ENCODE measurements at regions not wholly inside any gene's neighbourhood (a gene's known extent, or its start where the extent isn't known, plus 50 kb on each side); places are given as distances from the start of the nearest gene placed in this dataset.

DNA sequence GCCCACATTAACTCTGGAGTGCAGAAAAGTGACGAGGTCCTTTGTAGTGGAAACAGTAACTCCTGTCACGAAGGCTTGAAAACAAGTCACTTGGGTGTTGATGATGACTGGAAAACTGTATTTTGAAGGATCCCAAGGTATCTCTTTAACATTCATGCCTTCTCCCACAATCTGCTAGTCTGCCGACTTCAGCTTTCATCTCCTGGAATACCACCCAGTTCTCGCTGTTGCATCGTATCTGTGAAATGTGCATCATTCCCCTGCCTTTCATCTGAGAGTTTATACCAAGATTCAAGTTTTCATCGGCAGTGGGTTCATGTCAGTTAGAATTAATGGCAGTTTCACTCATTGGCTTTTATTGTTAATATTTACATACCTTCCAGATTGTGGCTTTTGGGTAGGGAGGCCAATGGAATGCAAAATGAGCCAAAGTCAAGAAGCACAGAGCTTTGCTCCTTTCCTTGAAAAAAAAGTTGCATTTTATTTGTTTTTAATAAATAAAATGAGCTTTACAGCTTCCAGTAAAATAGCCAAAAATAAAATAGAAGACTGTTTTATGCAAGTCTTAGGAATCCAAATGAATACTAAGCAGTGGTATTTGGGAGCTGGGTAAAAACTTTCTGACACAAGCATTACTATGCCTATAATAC is 575.2 kb upstream of the WWC1 start:
- Histone ChIP-seq H3K27ac (no peak overlapping the region), H3K36me3 (no peaks in the 10 kb centered on the region), H3K4me3 (no peak overlapping the region), H3K9me3 (no peaks in the 10 kb centered on the region), H3K4me1 (no peaks in the 10 kb centered on the region), H3K27me3 (no peaks in the 10 kb centered on the region)
- DNase-seq (no peak), ATAC-seq (no peak)
- no peak for TF ChIP-seq CTCF (IDR thresholded peaks at IDR 0.05)
- intact Hi-C loops (cut with DNase I), result no loop called here

- no peaks in the 10 kb centered on the region for H3K36me3 ChIP-seq
- ATAC-seq (no peak), DNase-seq (no peak)
- H3K4me1 ChIP-seq, result no peaks in the 10 kb centered on the region
- TF ChIP-seq CTCF (IDR thresholded peaks at IDR 0.05), result no peak
- no peaks in the 10 kb centered on the region for H3K9me3 ChIP-seq
- no peaks in the 10 kb centered on the region for H3K27me3 ChIP-seq
- H3K27ac ChIP-seq, result no peak overlapping the region
- no peak overlapping the region for H3K4me3 ChIP-seq
- intact Hi-C loops (cut with DNase I), result loop anchor here (10.0 kb wide), 1 partner anchor 495 kb away; no protein-coding TSS in a partner anchor
Measured at GRCh38 chr5:167720259-167720658, 571.2 kb upstream of the WWC1 start.

DNA sequence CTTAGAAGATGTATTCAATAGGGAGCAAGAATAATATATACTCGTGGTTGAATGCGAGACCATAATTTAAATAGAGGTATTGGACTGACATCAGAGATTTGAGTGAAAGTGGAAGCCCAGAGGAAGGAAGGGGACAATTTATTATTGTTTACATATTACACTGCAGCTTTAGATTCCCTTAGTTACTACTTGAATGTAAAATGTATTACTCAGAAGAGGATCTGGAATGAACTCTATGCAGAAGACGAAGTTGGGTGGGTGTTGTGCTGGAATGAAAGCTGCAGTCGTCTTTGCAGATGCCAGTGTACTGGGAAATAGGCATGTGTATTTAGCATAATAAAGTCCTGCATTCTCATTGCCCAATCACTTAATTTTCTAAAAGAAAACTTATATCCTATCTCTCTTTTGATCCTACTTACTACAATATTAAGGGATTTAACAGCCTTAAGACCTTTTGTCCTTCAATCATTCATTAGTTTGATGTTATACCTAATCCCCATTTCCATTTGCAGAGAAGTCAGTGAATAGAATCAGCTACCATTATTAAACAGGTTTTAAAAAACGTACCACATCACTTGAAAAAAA is 570.7 kb upstream of the WWC1 start:
- ATAC-seq, result no peak
- no peak for DNase-seq
- Histone ChIP-seq H3K9me3 (no peaks in the 10 kb centered on the region), H3K27me3 (no peaks in the 10 kb centered on the region), H3K4me1 (no peaks in the 10 kb centered on the region), H3K4me3 (no peak overlapping the region), H3K27ac (no peak overlapping the region), H3K36me3 (no peaks in the 10 kb centered on the region)
- no peak for TF ChIP-seq CTCF (IDR thresholded peaks at IDR 0.05)
- intact Hi-C loops (cut with DNase I), result loop anchor here (10.0 kb wide), 1 partner anchor 494 kb away; no protein-coding TSS in a partner anchor

DNA sequence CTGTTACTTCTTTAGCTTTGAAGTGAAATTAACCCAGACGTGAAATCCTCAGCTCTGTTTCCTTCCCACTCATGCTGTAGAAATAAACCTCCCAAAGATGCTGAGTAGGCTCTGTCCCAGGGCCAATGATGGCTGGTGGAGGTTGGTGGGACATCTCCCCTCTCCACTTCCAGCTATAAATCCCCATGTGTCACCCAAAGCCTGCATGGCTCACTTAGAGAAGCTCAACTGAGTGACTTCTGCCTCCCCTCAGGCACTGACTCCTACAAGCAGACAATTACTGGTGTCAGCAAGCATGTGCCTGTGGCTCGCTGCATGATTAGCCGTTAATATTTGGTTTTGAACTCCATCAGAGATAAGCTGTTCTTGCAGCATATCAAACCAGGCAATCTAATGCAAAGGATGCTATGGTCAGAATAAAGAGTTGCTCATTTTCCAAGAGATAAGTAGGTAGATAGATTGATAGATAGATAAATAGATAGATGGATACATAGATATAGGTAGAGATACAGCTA is 569.5 kb upstream of the WWC1 start:
- Histone ChIP-seq H3K36me3 (no peaks in the 10 kb centered on the region), H3K27ac (no peak overlapping the region), H3K27me3 (no peaks in the 10 kb centered on the region), H3K4me1 (no peaks in the 10 kb centered on the region), H3K9me3 (no peaks in the 10 kb centered on the region), H3K4me3 (no peak overlapping the region)
- intact Hi-C loops (cut with DNase I), result loop anchor here (10.0 kb wide), 1 partner anchor 493 kb away; no protein-coding TSS in a partner anchor
- DNase-seq (no peak), ATAC-seq (no peak)
- no peak for TF ChIP-seq CTCF (IDR thresholded peaks at IDR 0.05)

DNA sequence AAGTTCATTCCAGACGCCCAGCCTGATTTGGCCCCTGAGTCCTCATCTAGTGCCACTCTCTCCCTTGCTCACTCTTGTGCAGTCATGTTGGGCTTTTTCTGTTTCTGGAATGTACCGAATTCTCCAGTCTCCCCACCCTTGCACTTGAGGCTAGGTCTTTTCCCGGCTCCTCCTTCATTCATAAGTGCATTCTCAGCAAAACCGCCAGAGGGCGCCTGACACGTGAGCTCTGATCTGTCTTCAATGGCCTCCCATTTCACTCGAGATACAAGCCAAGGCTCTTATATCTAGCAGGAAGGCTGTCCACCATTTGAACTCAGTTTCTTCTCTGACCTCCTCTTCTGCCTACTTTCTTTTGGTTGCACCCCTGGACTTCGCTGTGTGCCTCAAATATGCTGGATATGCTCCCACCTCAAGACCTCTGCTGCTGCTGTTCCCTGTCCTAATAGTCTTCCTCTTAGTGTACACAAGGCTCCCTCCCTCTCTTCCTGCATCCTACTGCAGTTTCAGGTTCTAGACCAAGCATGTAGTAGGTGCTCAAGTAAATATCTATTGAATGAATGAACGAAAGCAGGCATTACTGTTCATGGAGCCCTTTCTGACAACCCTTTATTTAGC is 568.1 kb upstream of the WWC1 start:
- Histone ChIP-seq H3K9me3 (no peaks in the 10 kb centered on the region), H3K27me3 (no peaks in the 10 kb centered on the region), H3K4me1 (no peaks in the 10 kb centered on the region), H3K36me3 (no peaks in the 10 kb centered on the region), H3K4me3 (no peak overlapping the region), H3K27ac (no peak overlapping the region)
- DNase-seq (peak; percentile 80), ATAC-seq (peak; percentile 97)
- TF ChIP-seq CTCF (IDR thresholded peaks at IDR 0.05), result peak; percentile 87
- intact Hi-C loops (cut with DNase I), result loop anchor here (10.0 kb wide), 1 partner anchor 491 kb away; no protein-coding TSS in a partner anchor

Data from upper lobe of right lung (tissue), 1 donor.